ENCODE measurements at regions not wholly inside any gene's neighbourhood (a gene's known extent, or its start where the extent isn't known, plus 50 kb on each side); places are given as distances from the start of the nearest gene placed in this dataset.

DNA sequence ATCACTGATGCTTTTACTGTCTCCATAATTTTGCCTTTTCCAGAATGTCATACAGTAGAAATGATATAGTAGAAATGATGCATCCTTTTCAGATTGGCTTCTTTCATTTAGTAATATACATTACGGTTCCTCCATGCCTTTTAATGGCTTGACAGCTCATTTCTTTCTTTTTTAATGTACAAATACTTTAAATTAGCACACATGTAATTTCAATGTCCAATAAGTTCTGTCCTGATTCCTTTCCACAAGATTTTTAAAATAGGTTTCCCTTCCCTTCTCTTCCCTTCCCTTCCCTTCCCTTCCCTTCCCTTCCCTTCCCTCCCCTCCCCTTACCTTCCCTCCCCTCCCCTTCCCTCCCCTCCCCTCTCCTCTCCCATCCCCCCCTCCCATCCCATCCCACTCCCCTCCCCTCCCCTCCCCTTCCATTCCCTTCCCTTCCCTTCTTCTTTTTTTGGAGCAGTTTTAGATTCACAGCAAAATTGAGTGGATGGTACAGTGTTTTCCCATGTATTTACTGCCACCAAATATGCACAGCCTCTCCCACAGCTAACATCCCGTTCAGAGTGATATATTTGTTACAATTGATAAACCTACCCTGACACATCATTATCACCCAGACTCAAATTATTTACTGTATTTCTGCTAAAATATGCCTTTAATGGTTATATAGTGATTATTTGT is 398.8 kb downstream of the RNF144B start:
- intact Hi-C loops (cut with micrococcal nuclease), result no loop called here
- no TSS peak for BruUV-seq (replicated peaks)
- TF ChIP-seq CTCF (IDR thresholded peaks at IDR 0.05; ENCODE audit: unreplicated experiment), result no peak
- Mint-ChIP-seq H3K27ac (ENCODE audit: low read depth, unreplicated experiment) (no peak overlapping the region), H3K27me3 (ENCODE audit: insufficient read depth, unreplicated experiment) (peaks cover 27% of the 10 kb centered on the region), H3K4me3 (ENCODE audit: unreplicated experiment) (no peak overlapping the region), H3K36me3 (ENCODE audit: insufficient read depth, unreplicated experiment) (no peaks in the 10 kb centered on the region), H3K4me1 (ENCODE audit: insufficient read depth, unreplicated experiment) (no peaks in the 10 kb centered on the region), H3K9me3 (ENCODE audit: unreplicated experiment) (peaks cover 9% of the 10 kb centered on the region)
- ChIA-PET CTCF (interaction anchor here (0.6 kb wide), 1 partner anchor 36 kb away, joined by 3 read pairs; no protein-coding TSS in a partner anchor), POLR2A (no interaction called here)
- no peak for DNase-seq (ENCODE audit: unreplicated experiment)

DNA sequence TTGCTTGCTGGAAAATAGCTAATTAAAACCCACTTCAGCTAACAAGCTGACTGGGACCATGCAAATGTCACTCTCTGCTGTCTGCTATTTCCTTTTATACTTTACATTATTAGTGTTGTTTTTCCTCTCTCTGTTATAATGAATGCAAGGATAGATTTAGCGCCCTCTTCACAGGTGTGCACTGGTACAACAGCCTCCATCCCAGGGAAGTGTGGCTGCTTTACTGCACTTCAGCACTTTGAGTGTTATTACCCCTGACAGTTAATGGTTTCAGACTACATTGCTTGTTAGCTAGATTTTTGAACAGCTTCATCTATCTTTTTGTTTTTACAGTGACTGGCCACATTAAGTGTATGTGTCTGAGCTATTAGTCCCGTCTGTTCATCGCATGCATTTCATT is 405.7 kb downstream of the RNF144B start:
- BruUV-seq (replicated peaks), result no TSS peak
- DNase-seq (ENCODE audit: unreplicated experiment), result no peak
- Mint-ChIP-seq H3K9me3 (ENCODE audit: unreplicated experiment) (peaks cover 9% of the 10 kb centered on the region), H3K36me3 (ENCODE audit: insufficient read depth, unreplicated experiment) (no peaks in the 10 kb centered on the region), H3K4me1 (ENCODE audit: insufficient read depth, unreplicated experiment) (no peaks in the 10 kb centered on the region), H3K27ac (ENCODE audit: low read depth, unreplicated experiment) (no peak overlapping the region), H3K27me3 (ENCODE audit: insufficient read depth, unreplicated experiment) (peaks cover 26% of the 10 kb centered on the region), H3K4me3 (ENCODE audit: unreplicated experiment) (no peak overlapping the region)
- intact Hi-C loops (cut with micrococcal nuclease), result no loop called here
- TF ChIP-seq CTCF (IDR thresholded peaks at IDR 0.05; ENCODE audit: unreplicated experiment), result no peak
- POLR2A ChIA-PET, result no interaction called here
- CTCF ChIA-PET, result interaction anchor here (1.2 kb wide), 1 partner anchor 196 kb away, joined by 3 read pairs; no protein-coding TSS in a partner anchor

DNA sequence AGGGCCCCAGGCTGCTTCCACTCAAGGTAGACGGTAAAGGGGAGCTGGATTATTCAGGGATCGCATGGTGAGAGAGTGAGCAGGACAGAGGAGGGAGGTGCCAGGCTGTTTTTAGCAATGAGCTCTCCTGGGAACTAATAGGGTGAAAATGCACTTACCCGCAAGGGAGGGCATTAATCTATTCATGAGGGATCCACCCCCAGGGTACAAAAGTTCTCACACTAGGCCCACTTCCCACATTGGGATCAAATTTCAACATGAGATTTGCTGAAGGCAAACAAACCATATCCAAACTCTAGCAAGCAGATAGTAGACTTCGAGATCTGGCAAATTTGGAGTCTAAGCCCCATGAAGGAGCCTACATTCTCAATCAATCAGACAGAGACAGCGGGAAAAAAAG is 408.6 kb downstream of the RNF144B start:
- intact Hi-C loops (cut with micrococcal nuclease), result no loop called here
- Mint-ChIP-seq H3K4me3 (ENCODE audit: unreplicated experiment) (no peak overlapping the region), H3K9me3 (ENCODE audit: unreplicated experiment) (peaks cover 9% of the 10 kb centered on the region), H3K36me3 (ENCODE audit: insufficient read depth, unreplicated experiment) (no peaks in the 10 kb centered on the region), H3K27ac (ENCODE audit: low read depth, unreplicated experiment) (no peak overlapping the region), H3K4me1 (ENCODE audit: insufficient read depth, unreplicated experiment) (no peaks in the 10 kb centered on the region), H3K27me3 (ENCODE audit: insufficient read depth, unreplicated experiment) (peaks cover 20% of the 10 kb centered on the region)
- ChIA-PET POLR2A (no interaction called here), CTCF (interaction anchor here (0.8 kb wide), 1 partner anchor 28 kb away, joined by 3 read pairs; no protein-coding TSS in a partner anchor)
- no peak for DNase-seq (ENCODE audit: unreplicated experiment)
- no TSS peak for BruUV-seq (replicated peaks)
- no peak for TF ChIP-seq CTCF (IDR thresholded peaks at IDR 0.05; ENCODE audit: unreplicated experiment)

DNA sequence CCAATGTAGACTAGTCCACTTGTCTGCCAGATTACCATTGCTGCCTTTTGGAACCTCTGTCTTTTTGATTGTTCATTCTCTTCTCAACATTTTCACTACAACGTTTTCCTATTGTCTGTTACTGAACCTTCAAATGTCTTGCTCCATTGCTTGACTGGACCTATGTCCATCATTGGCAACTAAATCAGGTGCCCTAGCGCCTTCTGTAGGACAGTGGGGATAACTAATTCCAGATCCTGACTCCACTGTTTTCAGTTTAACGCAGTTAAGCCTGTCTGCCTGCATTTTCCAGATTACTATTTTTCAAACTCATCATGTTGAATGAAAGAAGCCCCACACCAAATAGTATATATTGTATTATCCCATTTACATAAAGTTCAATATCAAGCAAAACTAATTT is 433.6 kb downstream of the RNF144B start:
- H3K27me3 Mint-ChIP-seq (ENCODE audit: insufficient read depth, unreplicated experiment), result no peaks in the 10 kb centered on the region
- no TSS peak for BruUV-seq (replicated peaks)
- H3K27ac Mint-ChIP-seq (ENCODE audit: low read depth, unreplicated experiment), result no peak overlapping the region
- H3K36me3 Mint-ChIP-seq (ENCODE audit: insufficient read depth, unreplicated experiment), result no peaks in the 10 kb centered on the region
- ChIA-PET CTCF (no interaction called here), POLR2A (no interaction called here)
- no peak for DNase-seq (ENCODE audit: unreplicated experiment)
- intact Hi-C loops (cut with micrococcal nuclease), result loop anchor here (5.0 kb wide), 1 partner anchor 293 kb away; no protein-coding TSS in a partner anchor
- H3K4me3 Mint-ChIP-seq (ENCODE audit: unreplicated experiment), result no peak overlapping the region
- peaks cover 16% of the 10 kb centered on the region for H3K9me3 Mint-ChIP-seq (ENCODE audit: unreplicated experiment)
- no peaks in the 10 kb centered on the region for H3K4me1 Mint-ChIP-seq (ENCODE audit: insufficient read depth, unreplicated experiment)
- TF ChIP-seq CTCF (IDR thresholded peaks at IDR 0.05; ENCODE audit: unreplicated experiment), result no peak

Data from MCF 10A (cell line).